HG02973 (cell line): ENCODE measurements at regions not wholly inside any gene's neighbourhood (a gene's known extent, or its start where the extent isn't known, plus 50 kb on each side); places are given as distances from the start of the nearest gene placed in this dataset.
"Not testable (repeated sequence)": the region's sequence is repeated elsewhere in the genome, so short reads cannot be mapped to it uniquely, and the experiment has no call there.

ENCODE experiments used
- ATAC-seq: cut with Tn5 transposase; IDR thresholded peaks from one replicate; pipeline ENCODE4 v1.9.1; 2021; ENCODE audit warnings: moderate library complexity; ENCODE audit not compliant: unreplicated experiment

DNA sequence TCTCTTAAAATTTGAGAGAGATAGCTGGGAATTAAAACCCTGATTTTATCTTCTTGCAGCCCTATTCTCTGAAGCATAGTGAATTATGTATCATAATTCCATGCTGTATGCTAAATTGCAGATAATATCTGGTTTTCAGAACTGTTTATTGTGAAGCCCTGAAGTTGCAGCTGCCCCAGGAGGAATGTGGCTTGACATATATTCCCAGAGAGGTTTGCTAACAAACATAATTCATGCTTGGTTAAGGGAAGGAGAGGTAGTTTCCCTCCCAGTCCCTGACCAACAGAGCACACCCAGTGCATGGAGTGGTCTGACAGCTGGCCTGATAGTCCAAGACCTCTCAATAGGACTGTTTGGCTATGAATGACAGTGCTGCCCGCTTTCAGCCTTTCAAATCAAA is 500.6 kb upstream of the MIR17HG start:
- ATAC-seq: no peak

DNA sequence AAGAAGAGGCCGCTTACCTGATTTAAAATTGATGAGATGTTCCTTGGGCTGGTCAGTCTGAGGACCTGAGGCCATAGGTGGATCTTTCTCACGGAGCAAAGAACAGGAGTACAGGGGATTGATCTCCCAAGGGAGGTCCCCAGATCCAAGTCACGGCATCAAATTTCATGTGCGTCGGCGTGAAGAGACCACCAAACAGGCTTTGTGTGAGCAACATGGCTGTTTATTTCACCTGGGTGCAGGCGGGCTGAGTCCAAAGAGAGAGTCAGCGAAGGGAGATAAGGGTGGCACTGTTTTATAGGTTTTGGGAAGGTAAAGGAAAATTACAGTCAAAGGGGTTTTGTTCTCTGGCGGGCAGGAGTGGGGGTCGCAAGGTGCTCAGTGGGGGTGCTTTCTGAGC is 493.8 kb upstream of the MIR17HG start:
- not testable (repeated sequence) for ATAC-seq

DNA sequence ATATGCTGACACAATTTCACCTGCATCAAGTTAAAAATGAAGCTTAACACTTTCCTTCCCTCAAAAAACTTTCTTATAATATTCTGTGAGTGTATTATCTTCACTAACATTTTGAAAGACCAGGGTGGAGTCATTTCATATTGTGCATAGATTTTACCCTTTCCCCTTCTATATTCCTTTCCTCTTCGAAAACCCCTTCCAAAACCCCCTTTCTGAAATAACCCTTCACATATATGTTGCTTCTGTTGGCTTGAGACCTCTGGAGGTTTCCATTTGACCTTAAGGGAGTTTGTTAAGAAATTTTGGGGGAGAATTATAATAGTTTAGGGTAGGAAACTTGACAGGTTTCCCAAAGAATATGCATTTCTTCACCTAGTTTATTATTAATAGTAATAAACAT is 489.6 kb upstream of the MIR17HG start:
- no peak for ATAC-seq

DNA sequence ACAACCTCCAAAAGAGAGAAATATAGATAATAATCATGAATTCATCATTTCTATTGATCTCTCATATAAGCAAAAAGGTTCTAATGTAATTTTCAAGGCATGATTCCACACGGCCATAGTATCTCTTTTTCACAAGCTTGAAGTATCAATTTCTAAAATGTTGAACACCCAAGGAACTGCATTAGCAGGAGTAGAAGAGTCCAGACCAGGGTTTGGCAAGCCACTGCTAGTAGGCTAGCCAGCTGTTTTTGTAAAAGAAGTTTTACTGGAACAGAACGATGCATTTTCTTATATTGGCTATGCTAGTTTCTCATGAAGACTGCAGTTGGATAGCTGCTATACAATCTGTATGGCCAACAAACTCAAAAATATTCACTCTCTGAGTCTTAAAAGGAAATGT is 481.5 kb upstream of the MIR17HG start:
- ATAC-seq: no peak

DNA sequence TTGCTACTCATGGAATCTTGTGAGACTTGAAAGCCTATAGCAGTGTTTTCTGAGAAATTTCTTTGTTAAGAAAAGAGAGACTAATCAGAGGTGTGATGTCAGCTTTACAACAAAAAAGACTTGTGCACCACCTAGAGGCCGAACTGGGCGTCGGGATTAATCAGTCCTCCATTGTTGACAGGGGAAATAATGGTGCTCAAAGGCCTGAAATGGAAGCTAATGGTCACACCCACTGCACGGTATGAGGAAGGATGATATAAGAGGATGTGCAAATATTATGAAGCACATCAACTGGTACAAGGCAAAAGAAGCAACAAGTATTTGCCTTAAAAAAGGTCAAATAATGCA is 480.2 kb upstream of the MIR17HG start:
- ATAC-seq: peak; percentile 98

DNA sequence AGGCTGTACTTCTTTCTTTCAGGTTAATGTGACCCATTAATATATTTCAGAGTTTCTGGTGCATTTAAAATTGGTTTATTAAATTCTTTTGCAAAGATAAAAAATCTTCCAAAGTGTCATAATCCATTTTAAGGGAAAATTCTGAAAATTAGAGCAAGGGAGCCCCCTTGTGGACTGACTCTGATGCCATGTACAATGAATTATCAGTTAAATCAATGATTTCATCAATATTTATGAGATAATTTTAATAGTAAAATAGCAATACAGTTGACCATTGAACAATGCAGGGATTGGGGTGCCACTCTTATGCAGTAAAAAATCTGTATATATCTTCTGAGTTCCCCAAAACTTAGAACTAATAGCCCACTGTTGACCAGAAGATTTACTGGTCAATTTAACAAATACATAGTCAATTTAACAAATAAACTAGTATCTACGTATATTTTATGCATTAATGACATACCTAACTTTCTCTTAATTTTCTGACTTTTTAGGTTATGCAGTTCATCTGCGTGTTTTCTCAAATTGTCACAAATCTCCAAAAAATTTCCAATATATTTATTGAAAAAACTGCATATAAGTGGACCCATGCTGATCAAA is 479.1 kb upstream of the MIR17HG start:
- no peak for ATAC-seq

DNA sequence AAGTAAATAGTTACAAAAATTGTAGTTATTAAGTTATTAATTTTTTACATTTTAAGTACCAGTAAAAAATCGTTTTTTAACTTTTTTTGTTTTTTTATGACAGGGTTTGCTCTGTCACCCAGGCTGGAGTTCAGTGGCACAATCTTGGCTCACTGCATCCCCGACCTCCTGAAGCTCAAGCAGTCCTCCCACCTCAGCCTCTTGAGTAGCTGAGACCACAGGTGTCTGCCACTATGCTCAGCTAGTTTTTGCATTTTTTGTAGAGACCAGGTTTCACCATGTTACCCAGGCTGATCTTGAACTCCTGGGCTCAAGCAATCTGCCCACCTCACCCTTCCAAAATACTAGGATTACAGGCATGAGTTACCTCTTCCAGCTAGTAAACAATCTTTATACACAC is 477.9 kb upstream of the MIR17HG start:
- no peak for ATAC-seq

DNA sequence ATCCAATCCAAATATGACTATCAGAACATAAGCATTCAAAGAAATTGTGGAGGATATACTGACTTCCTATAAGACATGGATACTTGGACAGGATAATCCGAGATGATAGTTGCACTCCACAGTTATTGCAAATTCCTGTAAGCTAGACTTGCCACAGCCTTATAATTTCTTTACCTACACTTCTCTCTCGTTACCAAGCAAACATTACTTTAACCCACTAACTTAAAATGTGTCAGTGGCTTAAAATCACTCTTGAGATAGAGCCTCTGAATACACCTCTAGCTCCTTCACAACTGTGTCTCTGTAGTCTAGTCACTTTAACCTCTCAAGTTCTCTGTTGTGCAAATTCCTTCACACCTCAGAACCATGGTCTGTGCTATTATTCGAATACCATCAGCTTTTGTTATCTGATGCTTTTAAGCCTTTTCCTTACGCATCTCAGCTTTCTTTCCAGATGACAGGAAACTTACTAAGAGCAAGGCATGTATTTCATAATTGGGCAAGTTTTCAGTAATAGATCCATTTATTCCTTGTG is 474.9 kb upstream of the MIR17HG start:
- no peak for ATAC-seq

DNA sequence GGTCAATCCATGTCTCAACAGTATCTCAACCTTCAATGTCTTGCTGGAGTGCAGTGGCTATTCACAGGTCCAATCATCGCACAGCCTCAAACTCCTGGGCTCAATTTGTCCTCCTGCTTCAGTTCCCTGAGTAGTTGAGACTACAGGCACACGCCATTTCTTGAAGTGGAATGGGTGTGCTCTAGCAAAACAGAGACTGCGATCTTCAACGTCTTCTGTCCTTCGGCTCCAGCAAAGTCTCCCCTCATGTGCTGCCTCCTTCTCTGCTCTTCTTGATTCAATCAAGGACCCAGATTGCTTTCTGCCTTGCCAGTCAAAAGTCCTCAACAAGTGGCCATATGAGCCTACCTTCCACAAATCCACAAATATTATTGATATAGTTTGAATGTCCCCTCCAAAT is 466.7 kb upstream of the MIR17HG start:
- ATAC-seq: no peak

DNA sequence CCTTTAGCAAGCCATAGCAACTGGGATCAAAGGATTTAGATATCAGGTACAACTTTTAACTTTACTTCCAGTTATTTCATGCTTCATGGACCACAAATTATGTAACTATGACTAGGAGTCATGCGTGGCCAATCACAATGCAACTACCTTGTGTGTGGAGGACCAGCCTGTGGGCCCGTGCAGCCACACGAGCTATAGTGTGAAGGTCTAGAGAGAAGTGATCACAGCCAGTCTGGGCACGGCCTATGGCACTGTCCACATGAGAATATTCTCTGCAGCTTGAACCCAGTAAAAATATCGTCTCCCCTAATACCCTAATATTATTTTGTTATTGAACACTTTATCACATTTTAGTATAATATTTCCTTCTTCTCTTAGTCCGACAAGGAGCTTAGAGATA is 464.9 kb upstream of the MIR17HG start:
- ATAC-seq: no peak

DNA sequence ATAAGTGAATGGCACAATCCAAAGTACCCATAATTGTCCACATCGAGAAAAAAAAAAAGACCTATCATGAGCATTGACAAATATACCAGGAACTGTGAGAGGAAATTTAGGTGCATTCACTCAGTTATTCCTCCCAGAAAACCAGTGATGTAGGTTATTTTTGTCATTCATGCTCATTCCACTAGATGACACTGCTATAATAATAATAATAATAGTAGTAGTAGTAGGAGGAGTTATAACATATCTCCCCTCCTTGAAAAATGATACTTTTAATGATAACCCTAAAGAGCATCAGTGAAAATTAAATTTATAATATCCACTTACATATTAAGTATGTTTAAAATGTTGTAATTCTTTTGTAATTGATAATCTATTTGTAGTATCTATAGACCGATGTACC is 463.9 kb upstream of the MIR17HG start:
- ATAC-seq: no peak

DNA sequence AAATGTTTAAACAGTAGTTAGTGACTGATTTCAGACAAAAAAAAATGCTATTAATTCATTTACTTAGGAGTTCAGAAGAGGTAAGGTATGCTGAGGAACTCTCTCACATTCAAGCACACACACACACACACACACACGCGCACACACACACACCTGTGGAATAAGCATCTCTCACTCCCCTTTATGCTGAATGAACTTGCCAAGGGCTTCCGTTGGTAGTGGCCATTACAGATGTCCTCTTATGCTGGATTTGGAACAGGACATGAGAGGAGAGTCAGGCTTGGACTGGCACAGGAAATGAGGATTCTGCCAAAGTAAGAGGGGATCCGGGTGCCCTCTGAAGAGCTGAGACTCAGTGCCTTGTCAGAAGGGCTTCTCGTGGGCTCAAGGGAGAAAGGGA is 463.4 kb upstream of the MIR17HG start:
- ATAC-seq: no peak

DNA sequence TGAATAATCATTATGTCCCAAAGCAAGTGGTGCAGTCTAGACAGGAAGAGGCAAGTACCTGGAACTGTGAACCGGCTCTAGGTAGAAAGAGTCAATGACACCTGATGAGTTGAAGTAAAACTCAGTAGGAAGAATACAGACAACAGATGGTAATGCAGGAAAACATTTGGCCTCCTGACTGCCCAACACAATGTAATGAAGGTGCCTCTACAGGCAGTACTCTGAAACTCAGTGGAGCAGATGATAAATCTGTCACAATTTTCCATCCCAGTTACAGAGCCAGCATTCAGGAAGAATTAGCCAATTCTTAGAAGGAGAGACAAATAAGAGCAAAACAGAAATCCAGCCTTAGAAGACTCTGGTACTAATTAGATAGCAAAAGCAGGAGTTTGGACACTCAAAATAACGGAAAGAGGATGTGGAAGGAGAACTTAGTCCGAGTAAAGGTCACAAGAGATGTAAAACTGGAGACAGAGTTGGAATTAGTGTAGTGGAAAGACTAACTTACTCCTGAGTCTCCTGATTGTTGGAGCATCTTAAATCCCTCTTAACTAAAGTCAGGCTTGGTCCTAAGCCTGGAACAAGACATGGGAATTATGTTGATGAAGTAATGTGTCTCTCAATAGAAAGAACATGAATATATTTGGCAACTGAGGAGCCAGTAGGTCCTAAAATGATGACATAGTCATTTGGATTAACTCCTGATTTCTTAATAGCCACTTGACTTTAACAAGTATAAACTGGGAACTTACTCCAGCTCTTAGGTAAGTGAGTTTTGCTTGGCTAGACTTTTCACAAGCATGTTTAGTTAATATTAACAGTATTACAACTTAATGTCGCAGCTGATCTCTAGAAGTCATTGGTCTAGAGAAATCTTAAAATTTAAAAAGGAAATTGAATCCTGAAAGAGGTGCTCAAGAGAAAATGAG is 457.3 kb upstream of the MIR17HG start:
- no peak for ATAC-seq

DNA sequence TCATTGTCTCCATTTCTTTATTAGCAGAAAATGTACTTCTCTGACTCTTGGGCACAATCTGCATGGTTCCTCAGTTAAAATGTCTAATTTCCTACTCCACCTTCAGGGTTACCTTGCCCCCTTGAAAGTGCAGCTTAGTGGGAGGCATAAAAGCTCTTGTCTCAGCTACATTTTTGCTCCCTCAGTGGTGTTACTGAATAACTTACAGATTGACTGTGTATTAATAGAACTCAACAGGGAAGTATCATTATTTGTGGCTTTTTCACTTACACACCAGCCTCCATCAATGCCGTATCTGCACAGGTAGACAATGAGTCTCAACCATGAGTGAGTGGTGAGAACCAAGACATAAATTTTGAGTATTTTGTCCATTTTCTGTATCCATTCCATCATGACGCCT is 456.2 kb upstream of the MIR17HG start:
- no peak for ATAC-seq

DNA sequence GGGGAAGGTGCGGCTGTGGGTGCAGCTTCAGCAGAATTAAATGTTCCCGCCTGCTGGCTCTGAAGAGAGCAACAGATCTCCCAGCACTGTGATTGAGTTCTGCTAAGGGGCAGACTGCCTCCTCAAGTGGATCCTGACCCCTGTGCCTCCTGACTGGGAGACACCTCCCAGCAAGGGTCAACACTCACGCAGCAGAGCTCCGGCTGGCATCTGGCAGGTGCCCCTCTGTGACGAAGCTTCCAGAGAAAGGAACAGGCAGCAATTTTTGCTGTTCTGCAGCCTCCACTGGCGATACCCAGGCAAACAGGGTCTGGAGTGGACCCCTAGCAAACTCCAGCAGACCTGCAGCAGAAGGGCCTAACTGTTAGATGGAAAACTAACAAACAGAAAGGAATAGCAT is 454.3 kb upstream of the MIR17HG start:
- not testable (repeated sequence) for ATAC-seq

DNA sequence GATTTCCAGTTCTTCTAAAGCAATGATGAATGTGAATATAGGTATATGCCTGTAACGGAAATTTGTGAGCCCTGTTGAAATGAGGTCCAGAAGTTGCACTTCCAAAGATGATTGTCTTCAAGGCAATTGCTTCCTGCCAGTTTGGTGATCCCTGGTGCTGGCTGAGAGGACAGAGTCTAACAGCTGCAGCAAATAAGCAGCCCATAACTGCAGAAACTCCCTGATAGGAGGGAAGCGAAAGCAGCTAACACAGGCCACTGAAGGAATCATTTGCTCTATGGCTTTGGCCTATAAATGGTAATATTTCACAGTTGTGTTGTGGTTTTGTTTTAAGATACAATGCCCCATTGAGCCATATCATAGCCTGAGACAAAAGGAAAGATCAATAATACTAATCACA is 451.5 kb upstream of the MIR17HG start:
- no peak for ATAC-seq

DNA sequence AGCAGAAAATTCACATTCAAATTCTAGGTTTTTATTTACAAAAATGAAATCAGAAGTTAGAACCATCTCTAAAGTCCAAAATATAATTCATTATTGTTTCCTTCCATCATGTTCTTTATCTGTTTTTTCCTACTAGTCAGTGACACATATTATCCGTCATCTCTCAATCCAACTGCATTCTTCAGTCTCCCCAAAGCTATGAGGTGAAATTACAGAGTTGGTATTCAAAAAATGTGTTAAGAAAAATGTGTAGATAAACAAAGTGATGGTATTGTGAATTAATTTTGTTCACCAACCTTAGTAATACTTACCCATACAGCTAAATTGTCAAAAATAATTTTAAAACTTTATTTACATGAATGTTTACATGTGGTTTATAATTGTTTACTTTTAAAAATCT is 448.7 kb upstream of the MIR17HG start:
- no peak for ATAC-seq

DNA sequence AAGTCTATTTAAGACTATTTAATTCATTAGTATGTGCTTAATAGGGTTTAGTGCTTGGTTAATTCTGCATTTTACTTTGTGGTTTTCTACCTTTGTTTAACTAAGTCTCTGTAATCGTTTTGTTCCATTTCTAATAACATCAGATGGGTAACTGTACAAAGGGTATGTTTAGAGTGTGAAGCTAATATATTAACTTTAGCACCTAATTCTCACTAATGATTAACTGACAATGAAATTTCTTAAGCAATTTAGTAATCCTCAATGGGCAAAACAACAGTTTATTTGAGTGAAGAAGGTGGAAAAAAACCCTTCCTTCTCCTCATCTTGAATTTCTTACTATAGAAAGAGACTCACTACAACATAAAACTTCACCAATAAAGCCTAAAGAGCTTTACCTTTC is 448.1 kb upstream of the MIR17HG start:
- no peak for ATAC-seq

DNA sequence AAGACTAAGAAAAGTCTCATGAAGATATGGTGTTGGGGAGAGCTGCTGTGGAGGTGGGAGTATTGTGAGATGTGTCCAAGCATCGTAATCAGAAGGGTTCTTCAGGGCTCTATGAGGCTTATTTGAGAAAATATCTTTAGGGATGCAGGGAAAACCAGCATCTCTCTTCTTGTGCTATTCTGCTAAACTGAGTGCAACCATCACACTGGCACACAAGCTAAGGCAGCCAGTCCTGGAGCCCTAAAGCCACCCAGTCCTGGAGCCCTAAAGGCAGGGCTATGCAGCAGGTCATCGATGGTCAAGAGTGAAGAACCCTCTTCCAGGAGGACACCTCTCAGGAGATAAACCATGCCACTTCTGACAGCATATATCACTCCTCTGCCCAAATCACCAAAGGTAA is 445.2 kb upstream of the MIR17HG start:
- ATAC-seq: no peak

DNA sequence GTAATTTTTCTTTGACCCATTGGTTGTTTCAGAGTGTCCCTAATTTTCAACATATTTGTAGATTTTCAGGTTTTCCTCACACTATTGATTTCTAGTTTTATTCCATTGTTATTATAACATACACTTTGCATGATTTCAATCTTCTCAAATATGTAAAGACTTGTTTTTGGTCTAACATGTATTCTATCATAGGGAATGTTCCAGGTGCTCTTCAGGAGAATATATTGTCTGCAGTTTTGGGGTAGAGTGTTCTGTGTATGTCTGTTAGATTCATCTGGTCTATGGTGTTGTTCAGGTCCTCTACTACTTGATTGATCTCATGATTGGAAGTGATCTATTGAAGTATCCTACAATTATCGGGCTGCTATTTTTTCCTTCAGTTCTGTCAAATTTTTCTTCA is 440.9 kb upstream of the MIR17HG start:
- ATAC-seq: no peak

DNA sequence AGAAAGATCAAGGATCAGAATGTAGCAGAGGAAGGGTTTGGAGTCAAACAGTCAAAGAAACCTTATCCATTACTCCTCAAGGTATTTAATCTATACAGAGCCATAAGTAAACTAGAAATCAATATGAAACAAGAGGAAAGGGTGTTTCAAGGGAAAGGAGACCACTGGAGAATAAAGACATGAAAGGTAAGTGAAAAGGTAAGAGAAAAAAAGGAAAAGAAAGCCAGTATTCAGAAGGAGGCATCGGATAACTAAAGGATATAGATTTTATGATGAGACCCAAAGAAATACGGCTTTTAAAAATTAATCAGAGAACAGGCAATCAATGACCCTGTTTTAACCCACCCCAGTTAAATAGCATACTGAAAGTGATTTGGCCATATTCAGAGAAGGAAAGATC is 438.7 kb upstream of the MIR17HG start:
- no peak for ATAC-seq

DNA sequence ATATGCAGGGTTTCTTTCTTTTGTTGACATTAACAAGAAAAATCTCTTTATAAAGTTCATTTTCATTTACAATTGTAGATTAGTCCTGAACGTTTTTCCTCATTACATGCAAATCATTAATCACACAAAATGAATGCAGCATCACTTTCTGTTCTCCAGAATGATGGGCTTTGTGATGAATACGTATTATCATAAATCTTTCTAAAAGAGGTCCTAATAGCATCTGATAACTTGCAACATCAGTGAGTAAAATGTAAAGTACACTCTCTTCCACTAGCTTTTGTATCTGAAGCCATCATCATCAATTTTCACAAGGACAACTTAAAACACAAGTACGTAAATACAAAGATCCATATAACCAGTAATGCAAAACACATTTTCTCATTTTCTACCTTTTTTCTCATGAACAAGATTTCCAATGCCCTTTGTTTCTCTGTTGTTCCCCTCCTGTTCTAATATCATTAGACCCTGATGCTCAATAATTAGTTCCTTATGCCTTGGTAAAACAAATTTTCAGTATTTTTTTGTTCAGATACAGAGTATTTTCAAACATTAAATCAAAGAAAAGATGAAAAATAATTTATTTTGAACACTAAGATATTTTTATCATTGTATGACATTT is 437.4 kb upstream of the MIR17HG start:
- ATAC-seq: no peak
